Tibial artery (tissue), 4 donors: ENCODE measurements at regions not wholly inside any gene's neighbourhood (a gene's known extent, or its start where the extent isn't known, plus 50 kb on each side); places are given as distances from the start of the nearest gene placed in this dataset.
A peak's percentile ranks its signal among the peaks of the same experiment; 100 is the strongest.

ENCODE experiments used
- DNase-seq, 2 donors: peaks; one replicate each; pipeline ENCODE4 v3.0.0-alpha.2; 2019
- H3K27ac ChIP-seq, 2 donors: fragments of 200-600 bp; sonication (generic) in 1 of 2; 1 replicate in 1 of 2; 2 replicates in 1 of 2; pipeline ENCODE4 v1.5.1; 2018 to 2019; ENCODE audit warnings: mild to moderate bottlenecking in 1 of 2
- H3K27me3 ChIP-seq, 2 donors: fragments of 200-600 bp; sonication (generic) in 1 of 2; one replicate each; pipeline versions ENCODE4 v1.5.1 to v1.6.0; 2016 to 2019
- H3K36me3 ChIP-seq, 3 donors: fragments of 200-600 bp; sonication (generic) in 2 of 3; one replicate each; pipeline ENCODE4 v1.5.1; 2016 to 2019; ENCODE audit warnings: mild to moderate bottlenecking in 2 of 3
- H3K4me1 ChIP-seq, 4 donors: fragments of 200-600 bp; sonication (generic) in 2 of 4; 1 replicate in 3 of 4; 2 replicates in 1 of 4; pipeline ENCODE4 v1.5.1; 2016 to 2019
- H3K4me3 ChIP-seq, 2 donors: fragments of 200-600 bp; sonication (generic) in 1 of 2; 1 replicate in 1 of 2; 2 replicates in 1 of 2; pipeline ENCODE4 v1.5.1; 2018 to 2019; ENCODE audit warnings: mild to moderate bottlenecking in 2 of 2
- H3K9me3 ChIP-seq, 3 donors: fragments of 200-600 bp; sonication (generic) in 1 of 3; one replicate each; pipeline ENCODE4 v1.5.1; 2016 to 2019
- CTCF ChIP-seq, 2 experiments: fragments of 200-600 bp in 1 of 2; fragments of 450-650 bp in 1 of 2; IDR thresholded peaks; one replicate each; pipeline ENCODE4 v1.5.1; 2017 to 2019; ENCODE audit warnings: antibody characterized with exemption in 2 of 2, mild to moderate bottlenecking in 1 of 2, moderate library complexity in 1 of 2
- intact Hi-C: fragments of 100-400 bp; cut with DNase I; formaldehyde crosslinking; loops from one replicate; pipeline ENCODE4 v1.15.0; 2023; ENCODE audit warnings: low total_unique reads

GRCh38 chr5:4875942-4876341 lies 264.2 kb upstream of the ADAMTS16 start:
- peaks cover 0 to 5% of the 10 kb centered on the region in 2 donors for H3K27me3 ChIP-seq
- intact Hi-C loops: no loop called here
- no peaks in the 10 kb centered on the region for H3K9me3 ChIP-seq
- TF ChIP-seq CTCF (IDR thresholded peaks at IDR 0.05): no peak
- H3K4me1 ChIP-seq: no peaks in the 10 kb centered on the region
- H3K27ac ChIP-seq: no peak overlapping the region
- no peak for DNase-seq
- H3K4me3 ChIP-seq: no peak overlapping the region
- H3K36me3 ChIP-seq: no peaks in the 10 kb centered on the region

- H3K4me1 ChIP-seq: no peaks in the 10 kb centered on the region
- no peaks in the 10 kb centered on the region for H3K9me3 ChIP-seq
- peaks cover 0 to 5% of the 10 kb centered on the region in 2 donors for H3K27me3 ChIP-seq
- intact Hi-C loops: no loop called here
- H3K4me3 ChIP-seq: no peak overlapping the region
- no peak for DNase-seq
- no peak overlapping the region for H3K27ac ChIP-seq
- H3K36me3 ChIP-seq: no peaks in the 10 kb centered on the region
- TF ChIP-seq CTCF (IDR thresholded peaks at IDR 0.05): no peak
These were observed 263.3 kb upstream of the ADAMTS16 start for GRCh38 chr5:4876804-4877203.

- intact Hi-C loops: no loop called here
- Histone ChIP-seq H3K36me3 (no peaks in the 10 kb centered on the region), H3K27me3 (peaks cover 0 to 5% of the 10 kb centered on the region in 2 donors), H3K9me3 (no peaks in the 10 kb centered on the region), H3K4me1 (no peaks in the 10 kb centered on the region), H3K4me3 (no peak overlapping the region), H3K27ac (no peak overlapping the region)
- DNase-seq: no peak
- TF ChIP-seq CTCF (IDR thresholded peaks at IDR 0.05): no peak
These were observed 262.6 kb upstream of the ADAMTS16 start for GRCh38 chr5:4877579-4877978.

GRCh38 chr5:4879075-4879474 lies 261.1 kb upstream of the ADAMTS16 start:
- Histone ChIP-seq H3K4me3 (no peak overlapping the region), H3K4me1 (no peaks in the 10 kb centered on the region), H3K27ac (no peak overlapping the region), H3K36me3 (no peaks in the 10 kb centered on the region), H3K27me3 (peaks cover 0 to 4% of the 10 kb centered on the region in 2 donors), H3K9me3 (no peaks in the 10 kb centered on the region)
- no peak for TF ChIP-seq CTCF (IDR thresholded peaks at IDR 0.05)
- intact Hi-C loops: no loop called here
- no peak for DNase-seq

- Histone ChIP-seq H3K4me1 (no peaks in the 10 kb centered on the region), H3K36me3 (no peaks in the 10 kb centered on the region), H3K27ac (no peak overlapping the region), H3K4me3 (no peak overlapping the region), H3K9me3 (no peaks in the 10 kb centered on the region), H3K27me3 (no peaks in the 10 kb centered on the region)
- intact Hi-C loops: loop anchor here (10.0 kb wide), 1 partner anchor 535 kb away; no protein-coding TSS in a partner anchor
- TF ChIP-seq CTCF (IDR thresholded peaks at IDR 0.05): peak; percentile 68 to 82
- peak; percentile 69 to 74 for DNase-seq
These were observed 260.3 kb upstream of the ADAMTS16 start for GRCh38 chr5:4879693-4880303.
